NB4 (cell line): ENCODE measurements at regions not wholly inside any gene's neighbourhood (a gene's known extent, or its start where the extent isn't known, plus 50 kb on each side); places are given as distances from the start of the nearest gene placed in this dataset.
A peak's percentile ranks its signal among the peaks of the same experiment; 100 is the strongest.
"Not testable (repeated sequence)": the region's sequence is repeated elsewhere in the genome, so short reads cannot be mapped to it uniquely, and the experiment has no call there.

Source experiments
- DNase-seq: peaks from one replicate; pipeline ENCODE4 v3.0.0; 2010; ENCODE audit warnings: low read depth
- H3K4me3 ChIP-seq: one replicate; pipeline ENCODE4 v1.5.1; 2011; ENCODE audit warnings: mild to moderate bottlenecking, low read depth, low read length, moderate library complexity

DNA sequence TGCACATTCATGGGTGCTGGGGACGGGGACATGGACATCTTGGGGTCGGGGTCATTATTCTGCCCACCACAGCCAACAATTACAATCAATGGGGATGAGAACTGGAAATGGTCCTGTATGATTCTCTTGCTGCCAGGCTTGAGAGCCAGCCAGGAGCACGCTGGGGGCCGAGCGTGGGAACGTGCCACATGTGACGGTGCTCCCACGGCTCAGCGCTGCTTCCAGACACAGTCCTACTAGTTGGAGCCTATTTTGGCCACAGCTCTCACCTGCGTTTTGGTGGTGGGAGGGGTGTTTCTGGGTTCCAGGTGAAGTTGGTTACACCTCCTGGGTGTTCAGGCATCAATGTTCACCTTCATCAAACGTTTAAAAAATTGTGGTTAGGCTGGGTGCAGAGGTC is 3980.3 kb upstream of the TPTE start:
- not testable (repeated sequence) for DNase-seq

GRCh38 chr21:6545288-6545687 is 3976.1 kb upstream of the TPTE start:
- not testable (repeated sequence) for DNase-seq, H3K4me3 ChIP-seq

More for the DNA sequence above, 3980.3 kb upstream of the TPTE start:
- H3K4me3 ChIP-seq: not testable (repeated sequence)

- not testable (repeated sequence) for DNase-seq, H3K4me3 ChIP-seq
Measured at GRCh38 chr21:6551045-6551444, 3970.3 kb upstream of the TPTE start.

DNA sequence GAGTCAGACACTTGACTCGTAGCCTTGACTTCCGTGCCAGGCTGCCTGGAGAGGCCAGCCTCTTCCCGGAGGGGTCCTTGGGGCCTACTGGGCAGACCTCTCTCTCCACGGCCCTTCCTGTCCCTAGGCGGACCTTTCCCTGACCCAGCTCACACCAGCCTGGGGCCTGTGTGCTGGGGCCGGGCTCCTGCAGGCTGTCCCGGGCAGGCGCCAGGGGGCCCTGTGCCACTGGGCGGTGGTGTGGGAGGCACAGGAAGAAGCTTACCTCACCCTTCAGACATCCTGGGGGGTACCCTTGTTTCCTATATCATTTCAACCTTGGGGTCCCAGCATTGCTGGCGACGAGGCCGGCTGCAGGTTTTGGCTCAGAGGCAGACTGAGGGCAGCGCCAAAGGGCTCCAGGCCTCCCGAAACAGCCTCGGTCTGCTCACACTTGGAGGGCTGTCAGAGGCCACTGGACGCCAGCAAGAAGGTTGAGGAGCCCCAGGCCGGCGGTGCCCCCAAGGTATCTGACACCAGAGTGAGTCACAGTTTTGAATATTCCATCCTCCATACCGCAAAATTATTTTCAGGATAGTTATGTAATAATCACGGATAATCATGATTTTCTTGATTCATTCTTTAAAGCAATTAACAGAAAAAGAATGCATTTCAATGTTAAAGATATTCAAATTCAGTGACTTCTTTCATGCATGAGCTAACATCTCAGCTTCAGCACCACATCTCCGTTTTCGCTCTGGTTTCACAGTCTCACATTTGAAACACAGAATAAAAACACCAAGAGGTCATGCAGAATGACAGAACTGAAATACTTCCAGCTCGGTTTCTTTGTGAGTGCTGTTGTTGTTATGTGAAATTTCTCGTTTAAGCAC is 3967.6 kb upstream of the TPTE start:
- not testable (repeated sequence) for DNase-seq, H3K4me3 ChIP-seq

DNA sequence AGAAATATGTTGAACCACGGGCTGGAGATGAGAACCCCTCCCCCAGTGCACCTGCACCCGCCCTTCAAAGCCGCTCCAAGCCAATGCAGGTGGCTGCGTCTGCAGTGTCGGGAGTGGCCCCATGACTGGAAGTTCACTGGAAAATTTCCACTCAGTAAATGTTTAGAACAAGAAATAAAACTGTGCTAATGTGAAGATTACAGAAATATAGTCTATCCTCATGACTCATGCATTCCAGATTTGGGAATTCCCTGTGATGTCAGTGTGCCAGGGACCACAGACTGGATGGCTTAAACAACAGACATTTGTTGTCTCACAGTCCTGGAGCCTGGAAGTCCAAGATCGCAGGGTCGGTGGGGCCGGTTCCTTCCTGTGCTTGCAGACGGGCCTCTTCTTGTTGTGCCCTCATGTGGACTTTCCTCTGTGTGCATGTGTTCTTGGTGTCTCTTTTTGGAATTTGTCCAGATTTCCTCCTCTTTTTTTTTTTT is 3967.0 kb upstream of the TPTE start:
- not testable (repeated sequence) for DNase-seq, H3K4me3 ChIP-seq

DNA sequence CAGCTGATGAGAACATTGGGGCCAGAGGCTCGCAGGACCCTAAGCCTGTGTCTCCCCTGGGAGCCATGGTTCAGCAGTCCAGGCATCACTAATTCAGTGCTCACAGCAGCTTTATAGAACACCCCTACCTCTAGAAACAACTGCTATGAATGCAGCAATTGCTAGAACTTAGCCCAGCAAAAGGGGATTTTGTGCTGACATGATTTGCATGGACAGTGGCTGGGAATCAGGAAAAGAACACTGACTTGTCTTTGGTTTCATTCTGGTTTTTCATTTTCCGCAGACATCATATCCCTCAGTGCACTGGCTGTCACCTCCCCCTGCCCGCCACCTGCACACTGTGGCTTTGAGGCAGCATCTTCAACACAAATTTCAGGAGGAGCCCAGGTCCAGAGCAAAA is 3964.9 kb upstream of the TPTE start:
- not testable (repeated sequence) for DNase-seq, H3K4me3 ChIP-seq

GRCh38 chr21:6557415-6557814 is 3964.0 kb upstream of the TPTE start:
- DNase-seq, H3K4me3 ChIP-seq: not testable (repeated sequence)

GRCh38 chr21:6561168-6561567 is 3960.2 kb upstream of the TPTE start:
- not testable (repeated sequence) for DNase-seq, H3K4me3 ChIP-seq

DNA sequence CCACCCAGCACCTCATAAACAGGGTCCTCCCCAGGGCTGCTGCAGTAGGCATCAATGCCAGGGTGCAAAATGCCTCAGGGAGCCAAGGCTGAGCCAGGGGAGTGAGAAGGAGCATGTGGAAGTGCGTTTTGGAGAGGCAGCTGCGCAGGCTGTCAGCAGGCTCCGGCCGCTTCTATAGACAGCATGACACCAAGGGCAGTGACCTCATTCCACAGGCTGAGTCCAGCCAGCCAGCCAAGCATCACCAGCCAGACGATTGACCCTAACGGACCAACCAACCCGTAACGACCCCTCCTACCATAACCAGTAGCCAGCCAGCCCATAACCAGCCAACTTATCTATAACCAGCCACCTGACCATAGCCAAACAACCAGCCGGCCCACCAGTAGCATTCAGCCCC is 3959.8 kb upstream of the TPTE start:
- not testable (repeated sequence) for H3K4me3 ChIP-seq, DNase-seq

GRCh38 chr21:6564543-6565166 is 3956.7 kb upstream of the TPTE start:
- not testable (repeated sequence) for H3K4me3 ChIP-seq

GRCh38 chr21:6565190-6566094 is 3955.9 kb upstream of the TPTE start:
- H3K4me3 ChIP-seq: not testable (repeated sequence)
- DNase-seq: peak; percentile 7

More at GRCh38 chr21:6564543-6565166, 3956.7 kb upstream of the TPTE start:
- DNase-seq: not testable (repeated sequence)

DNA sequence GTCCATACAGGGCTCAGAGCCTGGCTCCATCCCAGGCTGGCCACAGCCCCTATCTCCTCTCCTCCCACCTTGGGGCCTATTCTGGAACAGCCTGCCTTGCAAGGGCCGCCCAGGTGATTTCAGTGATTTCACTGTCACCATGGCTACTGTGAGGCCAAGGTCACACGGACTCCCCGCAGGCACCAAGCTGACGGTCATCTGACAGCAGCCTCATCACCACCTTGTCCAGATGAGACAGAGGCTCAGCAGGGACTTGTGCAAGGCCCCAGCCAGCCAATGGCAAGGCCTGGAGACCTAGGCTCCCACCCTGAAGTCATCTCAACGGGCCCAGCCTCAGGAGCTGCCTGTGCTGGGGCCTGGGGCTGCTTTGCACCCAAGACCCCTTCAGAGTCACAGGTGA is 3953.8 kb upstream of the TPTE start:
- not testable (repeated sequence) for H3K4me3 ChIP-seq

GRCh38 chr21:6569152-6569551 is 3952.2 kb upstream of the TPTE start:
- not testable (repeated sequence) for H3K4me3 ChIP-seq, DNase-seq

More for the DNA sequence above, 3953.8 kb upstream of the TPTE start:
- not testable (repeated sequence) for DNase-seq

DNA sequence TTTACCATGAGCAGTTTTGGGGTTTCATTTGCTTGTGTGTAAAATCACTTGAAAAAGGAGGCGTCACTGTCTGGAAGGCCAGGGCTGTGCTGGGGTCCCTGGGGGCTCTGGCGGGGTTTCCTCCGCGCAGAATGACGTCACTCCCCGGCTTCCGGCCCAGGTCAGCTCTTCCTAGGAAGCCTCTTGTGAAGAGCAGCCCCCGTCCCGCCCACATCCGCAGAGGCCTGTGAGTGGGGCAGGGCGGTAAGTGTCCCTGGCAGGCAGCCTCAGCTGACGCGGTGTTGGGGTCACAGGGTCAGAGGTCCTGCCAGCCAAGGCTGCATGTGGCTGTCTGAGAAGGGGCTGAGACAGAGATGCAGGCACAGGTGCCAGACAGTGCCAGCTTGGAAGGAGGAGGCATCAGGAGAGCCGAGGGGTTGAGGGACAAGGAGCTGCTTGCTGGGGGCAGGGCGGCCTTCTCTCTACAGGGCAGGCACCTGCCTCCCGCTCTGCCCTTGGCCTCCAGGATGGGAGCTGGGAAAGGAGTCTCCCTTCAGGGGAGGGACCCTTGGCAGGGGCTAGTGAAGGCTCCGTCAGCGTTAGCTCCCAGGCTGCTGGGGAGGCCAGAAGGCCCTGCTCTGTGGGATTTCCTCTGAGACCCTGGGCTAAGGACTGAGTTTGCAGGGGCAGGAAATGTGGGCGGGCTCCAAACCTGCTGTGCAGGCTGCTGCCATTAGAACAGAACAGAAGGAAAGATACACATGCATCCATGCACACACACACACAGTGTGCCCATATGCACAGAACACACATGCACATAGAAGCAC is 3951.6 kb upstream of the TPTE start:
- DNase-seq, H3K4me3 ChIP-seq: not testable (repeated sequence)

DNA sequence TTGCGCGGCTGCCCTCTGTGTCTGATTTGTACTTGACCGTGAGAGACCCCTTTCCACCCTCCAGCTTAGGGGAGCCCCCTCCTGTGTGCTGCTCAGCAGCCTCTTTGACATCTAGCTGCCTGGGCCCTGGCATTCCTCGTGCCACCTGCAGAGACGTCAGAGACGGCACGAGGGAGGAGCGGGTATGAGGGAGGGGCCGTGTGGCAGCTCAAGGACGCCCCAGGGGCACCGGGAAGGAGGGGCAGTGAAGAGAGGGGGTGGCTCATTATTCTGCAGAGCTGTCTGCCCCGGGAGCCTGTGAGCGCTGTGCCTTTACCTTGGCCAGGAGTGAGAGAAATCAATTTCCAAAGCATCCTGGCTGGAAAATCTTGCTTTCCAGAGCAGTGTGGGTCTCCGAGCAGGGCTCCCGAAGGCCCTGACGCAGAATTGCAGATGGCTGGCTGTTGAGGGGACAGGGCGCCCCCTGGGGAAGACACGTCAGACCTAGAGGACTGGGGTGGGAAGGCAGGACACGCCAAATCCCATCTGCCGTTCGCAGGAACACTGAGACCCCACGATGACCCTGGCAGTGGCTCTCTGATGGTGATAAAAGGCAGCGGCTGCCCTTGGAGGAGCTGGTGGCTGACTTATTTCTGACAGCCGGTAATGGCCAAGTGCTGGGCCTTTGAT is 3950.5 kb upstream of the TPTE start:
- DNase-seq: not testable (repeated sequence)

DNA sequence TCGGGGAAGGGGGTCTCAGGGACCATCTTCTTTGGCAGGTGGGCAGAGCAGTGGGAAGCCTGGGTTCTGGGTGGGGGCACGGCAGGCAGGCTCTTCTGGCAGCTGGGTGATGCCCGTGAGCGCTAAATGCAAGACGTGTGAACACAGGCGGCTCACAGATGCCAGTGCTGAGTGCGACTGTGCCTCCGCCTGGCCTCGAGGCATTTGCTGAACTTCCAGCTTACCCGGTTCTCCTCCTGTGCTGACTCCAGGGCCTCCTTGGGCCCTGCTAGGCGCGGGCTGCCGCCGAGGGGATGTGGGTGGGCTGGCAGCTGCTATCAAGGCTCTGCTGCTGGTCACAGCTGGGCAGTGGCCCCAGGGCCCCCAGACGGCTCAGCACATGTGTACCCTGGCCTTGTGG is 3947.8 kb upstream of the TPTE start:
- H3K4me3 ChIP-seq, DNase-seq: not testable (repeated sequence)

More for the DNA sequence above, 3950.5 kb upstream of the TPTE start:
- not testable (repeated sequence) for H3K4me3 ChIP-seq

DNA sequence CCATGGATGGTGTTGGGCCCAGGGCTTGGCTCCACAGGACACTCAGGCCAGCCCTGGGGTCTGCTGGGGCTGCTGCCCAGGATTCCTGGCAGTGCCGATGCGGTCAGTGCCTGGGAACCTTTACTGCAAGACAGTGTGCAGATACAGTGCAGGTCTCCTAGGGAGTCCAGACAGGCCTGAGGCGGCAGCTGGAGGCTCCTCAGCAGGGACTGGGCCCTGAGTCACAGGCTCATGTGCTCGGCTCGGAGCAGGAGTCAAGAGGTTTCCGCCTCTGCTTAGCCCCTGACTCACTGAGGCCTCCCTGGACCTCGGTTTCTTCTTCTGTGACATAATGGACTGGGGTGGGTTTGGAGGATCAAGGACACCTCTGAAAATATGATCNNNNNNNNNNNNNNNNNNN is 3941.6 kb upstream of the TPTE start:
- H3K4me3 ChIP-seq, DNase-seq: not testable (repeated sequence)
